Skeletal muscle tissue (tissue), 3 donors: ENCODE measurements at regions not wholly inside any gene's neighbourhood (a gene's known extent, or its start where the extent isn't known, plus 50 kb on each side); places are given as distances from the start of the nearest gene placed in this dataset.

ENCODE experiments used
- H3K27ac ChIP-seq: one replicate; pipeline ENCODE4 v1.7.0; 2013; ENCODE audit warnings: mild to moderate bottlenecking, low read depth, low read length, inconsistent platforms
- H3K27me3 ChIP-seq, 3 donors: one replicate each; pipeline ENCODE4 v1.7.0; 2013; ENCODE audit warnings: low read length in 3 of 3; ENCODE audit not compliant: control insufficient read depth in 3 of 3, insufficient read depth in 3 of 3
- H3K36me3 ChIP-seq, 3 donors: one replicate each; pipeline ENCODE4 v1.7.0; 2013; ENCODE audit warnings: low read length in 3 of 3; ENCODE audit not compliant: control insufficient read depth in 3 of 3, insufficient read depth in 3 of 3
- H3K4me1 ChIP-seq, 3 donors: one replicate each; pipeline ENCODE4 v1.7.0; 2013; ENCODE audit warnings: low read length in 3 of 3, mild to moderate bottlenecking in 3 of 3; ENCODE audit not compliant: control insufficient read depth in 3 of 3, insufficient read depth in 3 of 3
- H3K4me3 ChIP-seq, 3 donors: one replicate each; pipeline ENCODE4 v1.7.0; 2013; ENCODE audit warnings: low read length in 3 of 3
- H3K9ac ChIP-seq, 3 donors: one replicate each; pipeline ENCODE4 v1.7.0; 2013; ENCODE audit warnings: low read length in 3 of 3, mild to moderate bottlenecking in 3 of 3, moderate library complexity in 2 of 3, low read depth in 1 of 3
- H3K9me3 ChIP-seq, 3 donors: one replicate each; pipeline ENCODE4 v1.7.0; 2013; ENCODE audit warnings: low read length in 3 of 3; ENCODE audit not compliant: control insufficient read depth in 3 of 3
- donor health status: Osteomylitis.

- H3K4me1 ChIP-seq = no peaks in the 10 kb centered on the region
- H3K27ac ChIP-seq = no peak overlapping the region
- H3K4me3 ChIP-seq = no peak overlapping the region
- no peaks in the 10 kb centered on the region for H3K36me3 ChIP-seq
- H3K27me3 ChIP-seq = no peaks in the 10 kb centered on the region
- H3K9ac ChIP-seq = no peak overlapping the region
- no peaks in the 10 kb centered on the region for H3K9me3 ChIP-seq
These were observed 135.4 kb downstream of the SLC17A6 start for GRCh38 chr11:22473586-22473985.

DNA sequence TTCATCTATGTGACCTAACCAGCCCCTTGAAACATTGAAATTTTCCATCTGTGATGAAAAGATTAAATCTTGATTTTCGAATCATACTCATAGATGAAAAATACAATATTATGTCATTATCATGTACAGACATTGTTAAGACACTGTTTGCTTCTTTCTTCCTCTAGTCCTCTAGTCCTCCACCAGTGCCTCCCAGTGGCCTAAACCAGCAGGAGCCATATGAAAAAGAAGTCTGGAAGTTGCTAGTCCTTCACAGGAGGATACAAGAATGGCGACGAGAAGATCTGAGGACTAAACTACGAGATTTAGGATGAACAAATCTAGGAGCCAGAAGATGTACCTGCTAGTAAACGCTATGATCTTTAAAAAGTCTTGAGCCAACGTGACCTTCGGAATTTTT lies 134.1 kb downstream of the SLC17A6 start:
- no peaks in the 10 kb centered on the region for H3K36me3 ChIP-seq
- no peak overlapping the region for H3K27ac ChIP-seq
- H3K4me1 ChIP-seq = peaks cover 0 to 4% (median 2%) of the 10 kb centered on the region in 3 donors
- no peaks in the 10 kb centered on the region for H3K27me3 ChIP-seq
- H3K4me3 ChIP-seq = no peak overlapping the region
- H3K9ac ChIP-seq = no peak overlapping the region
- H3K9me3 ChIP-seq = no peaks in the 10 kb centered on the region

GRCh38 chr11:22471385-22471784 lies 133.2 kb downstream of the SLC17A6 start:
- Histone ChIP-seq H3K9me3 (no peaks in the 10 kb centered on the region), H3K27ac (no peak overlapping the region), H3K27me3 (no peaks in the 10 kb centered on the region), H3K36me3 (no peaks in the 10 kb centered on the region), H3K9ac (no peak overlapping the region), H3K4me1 (peaks cover 0 to 6% (median 6%) of the 10 kb centered on the region in 3 donors), H3K4me3 (no peak overlapping the region)

GRCh38 chr11:22467741-22468140 lies 129.6 kb downstream of the SLC17A6 start:
- Histone ChIP-seq H3K4me3 (no peak overlapping the region), H3K27me3 (no peaks in the 10 kb centered on the region), H3K9ac (no peak overlapping the region), H3K9me3 (no peaks in the 10 kb centered on the region), H3K36me3 (no peaks in the 10 kb centered on the region), H3K27ac (no peak overlapping the region), H3K4me1 (peaks cover 0 to 9% (median 8%) of the 10 kb centered on the region in 3 donors)

- no peak overlapping the region for H3K9ac ChIP-seq
- H3K9me3 ChIP-seq = no peaks in the 10 kb centered on the region
- H3K27ac ChIP-seq = peak overlapping the region; percentile 19
- H3K4me3 ChIP-seq = no peak overlapping the region
- H3K27me3 ChIP-seq = no peaks in the 10 kb centered on the region
- H3K36me3 ChIP-seq = no peaks in the 10 kb centered on the region
- peaks cover 0 to 9% (median 8%) of the 10 kb centered on the region in 3 donors for H3K4me1 ChIP-seq
These were observed 129.1 kb downstream of the SLC17A6 start for GRCh38 chr11:22467248-22467647.

DNA sequence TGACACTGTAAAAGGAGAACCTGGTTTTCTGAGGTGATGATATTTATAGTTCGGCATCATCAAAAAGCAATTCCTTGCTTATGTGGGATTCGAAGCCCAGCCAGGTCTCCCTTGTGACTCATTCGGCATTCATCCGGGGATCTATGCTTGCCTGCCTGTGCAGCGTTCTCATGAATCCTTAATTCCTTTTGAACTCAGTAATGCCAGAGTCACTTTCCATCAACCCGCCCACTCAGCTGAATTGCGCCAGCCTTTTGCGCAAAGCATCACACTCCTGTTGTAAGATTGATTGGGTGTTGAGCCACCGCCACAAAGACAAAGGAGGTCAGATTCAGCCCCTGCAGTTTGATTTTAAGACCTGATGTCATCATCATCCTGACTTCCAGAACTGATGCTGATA lies 128.6 kb downstream of the SLC17A6 start:
- no peak overlapping the region for H3K9ac ChIP-seq
- H3K27ac ChIP-seq = peak overlapping the region; percentile 19
- H3K36me3 ChIP-seq = no peaks in the 10 kb centered on the region
- H3K4me1 ChIP-seq = peaks cover 0 to 9% (median 8%) of the 10 kb centered on the region in 3 donors
- no peaks in the 10 kb centered on the region for H3K27me3 ChIP-seq
- no peaks in the 10 kb centered on the region for H3K9me3 ChIP-seq
- H3K4me3 ChIP-seq = peak overlapping the region in 1 of 3 donors; percentile 4

DNA sequence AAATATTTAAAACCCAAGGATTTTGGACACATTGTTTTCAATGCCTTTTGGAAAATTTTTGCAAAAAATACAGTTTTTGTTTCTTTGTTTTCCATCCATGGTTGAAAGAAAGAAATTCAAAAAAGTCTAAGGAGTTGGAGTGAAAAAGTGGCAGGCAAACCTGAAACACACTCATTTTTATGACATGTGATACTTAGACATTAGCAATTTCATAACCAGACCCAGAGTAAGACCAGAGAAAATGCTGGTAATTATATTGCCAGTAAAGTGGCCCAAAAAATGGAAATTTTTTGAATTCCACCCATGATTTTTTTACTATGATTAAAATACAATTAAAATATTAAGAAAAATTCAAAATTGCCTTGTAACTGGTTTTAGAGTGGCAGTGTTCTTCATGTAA lies 128.2 kb downstream of the SLC17A6 start:
- no peaks in the 10 kb centered on the region for H3K27me3 ChIP-seq
- no peak overlapping the region for H3K9ac ChIP-seq

GRCh38 chr11:22465620-22466019 lies 127.4 kb downstream of the SLC17A6 start:
- H3K4me1 ChIP-seq = peaks cover 0 to 9% (median 8%) of the 10 kb centered on the region in 3 donors

More for the DNA sequence above, 128.2 kb downstream of the SLC17A6 start:
- H3K36me3 ChIP-seq = no peaks in the 10 kb centered on the region
- H3K9me3 ChIP-seq = no peaks in the 10 kb centered on the region
- H3K4me1 ChIP-seq = peaks cover 0 to 9% (median 8%) of the 10 kb centered on the region in 3 donors
- no peak overlapping the region for H3K4me3 ChIP-seq
- peak overlapping the region; percentile 19 for H3K27ac ChIP-seq

DNA sequence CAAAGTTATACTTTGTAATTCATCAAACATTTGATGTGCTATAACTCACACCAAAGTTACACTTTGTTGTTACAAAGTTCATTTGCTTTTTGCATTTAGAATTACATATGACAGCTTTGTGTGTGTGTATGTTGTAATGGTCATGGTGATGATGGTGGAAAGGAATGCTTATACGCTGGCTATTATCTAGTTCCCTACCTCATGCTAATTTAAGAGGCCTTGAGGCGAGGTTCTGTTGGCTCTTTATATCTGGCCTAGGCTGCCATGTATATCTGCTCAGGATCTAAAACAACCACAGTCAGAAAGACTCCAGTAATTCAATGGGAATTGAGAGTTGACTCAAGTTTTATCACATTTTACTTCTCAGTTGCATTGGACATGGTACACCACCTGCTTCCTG lies 123.4 kb downstream of the SLC17A6 start:
- H3K9ac ChIP-seq = no peak overlapping the region
- H3K9me3 ChIP-seq = no peaks in the 10 kb centered on the region
- no peak overlapping the region for H3K4me3 ChIP-seq
- no peak overlapping the region for H3K27ac ChIP-seq
- H3K36me3 ChIP-seq = no peaks in the 10 kb centered on the region
- H3K4me1 ChIP-seq = peaks cover 4 to 14% (median 10%) of the 10 kb centered on the region in 3 donors
- H3K27me3 ChIP-seq = no peaks in the 10 kb centered on the region

More at GRCh38 chr11:22465620-22466019, 127.4 kb downstream of the SLC17A6 start:
- Histone ChIP-seq H3K36me3 (no peaks in the 10 kb centered on the region), H3K27ac (no peak overlapping the region), H3K4me3 (no peak overlapping the region), H3K9me3 (no peaks in the 10 kb centered on the region), H3K27me3 (no peaks in the 10 kb centered on the region), H3K9ac (no peak overlapping the region)

- H3K4me3 ChIP-seq = no peak overlapping the region
- no peak overlapping the region for H3K27ac ChIP-seq
- H3K9me3 ChIP-seq = no peaks in the 10 kb centered on the region
- H3K36me3 ChIP-seq = no peaks in the 10 kb centered on the region
- H3K4me1 ChIP-seq = peaks cover 4 to 11% (median 5%) of the 10 kb centered on the region in 3 donors
- no peak overlapping the region for H3K9ac ChIP-seq
- H3K27me3 ChIP-seq = no peaks in the 10 kb centered on the region
These were observed 122.0 kb downstream of the SLC17A6 start for GRCh38 chr11:22460181-22460580.
